Rectal smooth muscle tissue (tissue), 1 donor: ENCODE measurements at regions not wholly inside any gene's neighbourhood (a gene's known extent, or its start where the extent isn't known, plus 50 kb on each side); places are given as distances from the start of the nearest gene placed in this dataset.

ENCODE experiments used
- H3K27ac ChIP-seq: one replicate; pipeline ENCODE4 v1.7.0; 2013; ENCODE audit warnings: low read depth, low read length, inconsistent platforms
- H3K27me3 ChIP-seq: one replicate; pipeline ENCODE4 v1.7.0; 2013; ENCODE audit warnings: low read length; ENCODE audit not compliant: control insufficient read depth, insufficient read depth
- H3K36me3 ChIP-seq: one replicate; pipeline ENCODE4 v1.7.0; 2013; ENCODE audit warnings: low read length; ENCODE audit not compliant: control insufficient read depth, insufficient read depth
- H3K4me1 ChIP-seq: one replicate; pipeline ENCODE4 v1.7.0; 2013; ENCODE audit warnings: low read length; ENCODE audit not compliant: control insufficient read depth, insufficient read depth
- H3K4me3 ChIP-seq: one replicate; pipeline ENCODE4 v1.7.0; 2013; ENCODE audit warnings: low read length
- H3K9ac ChIP-seq: one replicate; pipeline ENCODE4 v1.7.0; 2013; ENCODE audit warnings: low read length

GRCh38 chr3:168824107-168824506 is 728.4 kb upstream of the GOLIM4 start:
- H3K27ac ChIP-seq, result no peak overlapping the region
- no peak overlapping the region for H3K4me3 ChIP-seq
- H3K36me3 ChIP-seq, result no peaks in the 10 kb centered on the region
- no peaks in the 10 kb centered on the region for H3K27me3 ChIP-seq
- no peak overlapping the region for H3K9ac ChIP-seq
- no peaks in the 10 kb centered on the region for H3K4me1 ChIP-seq

DNA sequence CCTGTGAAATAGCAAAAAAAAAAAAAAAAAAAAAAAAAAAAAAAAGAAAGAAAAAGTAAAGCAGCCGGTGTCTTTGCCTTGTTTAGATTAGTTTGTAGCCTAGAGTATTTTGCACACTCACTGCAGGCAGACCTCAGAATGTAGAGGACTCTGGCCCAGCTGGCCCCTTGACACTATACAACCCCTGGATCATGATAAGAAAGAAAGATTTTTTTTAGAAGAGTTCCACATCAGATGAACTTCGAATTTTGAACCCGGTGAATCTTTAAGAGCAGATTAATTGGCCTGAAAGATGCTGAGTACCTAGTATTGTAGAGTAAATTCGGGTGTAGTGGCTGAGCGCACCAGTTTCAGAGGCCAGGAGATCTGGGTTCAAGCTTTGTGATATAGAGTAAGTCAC is 727.7 kb upstream of the GOLIM4 start:
- Histone ChIP-seq H3K27me3 (no peaks in the 10 kb centered on the region), H3K9ac (no peak overlapping the region), H3K4me3 (no peak overlapping the region), H3K4me1 (no peaks in the 10 kb centered on the region), H3K27ac (no peak overlapping the region), H3K36me3 (no peaks in the 10 kb centered on the region)

DNA sequence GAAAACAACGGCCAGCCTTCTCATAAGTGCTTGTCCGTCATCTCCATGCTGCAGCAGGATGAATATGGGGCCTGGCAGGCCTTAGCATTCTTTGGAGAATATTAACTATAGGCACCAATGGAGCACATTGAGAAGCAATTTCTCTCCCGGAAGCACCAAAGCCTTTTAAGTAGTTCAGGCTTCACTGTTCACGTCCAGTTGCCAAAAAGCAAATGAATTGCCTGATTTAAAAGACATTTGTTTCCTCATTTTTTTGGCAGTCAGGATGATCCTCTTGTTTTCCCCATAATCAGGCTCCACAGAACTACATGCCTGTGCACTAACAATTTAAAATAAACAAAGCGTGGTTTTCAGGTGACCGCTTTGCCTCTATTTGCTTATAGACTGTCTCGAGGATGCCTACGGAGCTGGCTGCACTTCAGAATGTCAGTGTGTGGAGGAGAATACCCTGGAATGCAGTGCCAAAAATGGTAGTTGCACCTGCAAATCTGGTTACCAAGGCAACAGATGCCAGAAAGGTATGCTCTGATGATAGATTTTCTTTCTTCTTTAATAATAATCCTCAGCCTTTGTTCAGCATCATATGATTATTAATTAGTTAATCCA is 725.2 kb upstream of the GOLIM4 start:
- Histone ChIP-seq H3K27ac (no peak overlapping the region), H3K36me3 (no peaks in the 10 kb centered on the region), H3K4me3 (no peak overlapping the region), H3K27me3 (no peaks in the 10 kb centered on the region), H3K9ac (no peak overlapping the region), H3K4me1 (no peaks in the 10 kb centered on the region)

DNA sequence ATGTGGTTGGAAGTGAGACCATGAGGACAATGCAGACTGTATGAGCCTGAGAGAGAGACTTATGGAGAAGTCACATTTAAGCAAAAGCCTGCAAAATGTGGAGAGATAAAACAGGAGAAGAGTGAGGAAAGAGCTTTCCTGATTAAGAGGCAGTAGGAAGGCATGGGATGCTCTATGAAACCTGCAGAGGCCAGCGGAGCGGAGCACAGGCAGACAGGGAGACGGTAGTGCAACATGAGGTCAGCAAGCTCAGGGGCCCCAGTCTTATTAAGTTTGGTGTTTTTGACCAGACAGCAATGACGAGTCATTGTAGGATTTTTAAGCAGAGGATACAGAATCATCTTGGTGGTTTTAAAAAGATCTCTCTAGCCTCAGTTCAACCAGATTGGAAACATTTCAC is 721.5 kb upstream of the GOLIM4 start:
- Histone ChIP-seq H3K9ac (no peak overlapping the region), H3K36me3 (no peaks in the 10 kb centered on the region), H3K27me3 (no peaks in the 10 kb centered on the region), H3K4me1 (no peaks in the 10 kb centered on the region), H3K4me3 (no peak overlapping the region), H3K27ac (no peak overlapping the region)

DNA sequence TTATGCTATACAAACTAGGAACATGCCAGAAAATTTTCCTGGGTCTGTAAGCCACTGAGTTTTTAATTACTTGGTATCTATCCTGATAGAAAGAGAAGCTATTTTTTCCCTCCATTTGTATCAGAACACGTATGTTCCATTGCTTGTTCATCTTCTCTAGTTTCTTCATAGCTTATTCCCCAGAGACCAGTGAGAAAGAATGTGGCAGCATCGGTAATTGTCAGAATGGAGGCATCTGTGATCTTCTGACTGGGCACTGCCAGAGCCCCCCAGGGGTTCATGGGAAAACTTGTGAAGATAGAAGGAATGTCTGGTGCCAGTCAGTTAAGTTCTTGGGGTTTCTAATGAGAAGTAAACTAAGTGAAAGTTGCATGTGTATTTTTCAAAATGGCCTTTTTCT is 720.2 kb upstream of the GOLIM4 start:
- Histone ChIP-seq H3K4me1 (no peaks in the 10 kb centered on the region), H3K4me3 (no peak overlapping the region), H3K36me3 (no peaks in the 10 kb centered on the region), H3K27ac (no peak overlapping the region), H3K9ac (no peak overlapping the region), H3K27me3 (no peaks in the 10 kb centered on the region)

- Histone ChIP-seq H3K9ac (no peak overlapping the region), H3K36me3 (no peaks in the 10 kb centered on the region), H3K4me3 (no peak overlapping the region), H3K4me1 (no peaks in the 10 kb centered on the region), H3K27me3 (no peaks in the 10 kb centered on the region), H3K27ac (no peak overlapping the region)
Observed at GRCh38 chr3:168813225-168813802, 717.6 kb upstream of the GOLIM4 start.

GRCh38 chr3:168812234-168812633 is 716.5 kb upstream of the GOLIM4 start:
- H3K4me3 ChIP-seq, result no peak overlapping the region
- H3K36me3 ChIP-seq, result no peaks in the 10 kb centered on the region
- no peaks in the 10 kb centered on the region for H3K27me3 ChIP-seq
- H3K9ac ChIP-seq, result no peak overlapping the region
- H3K4me1 ChIP-seq, result no peaks in the 10 kb centered on the region
- no peak overlapping the region for H3K27ac ChIP-seq

DNA sequence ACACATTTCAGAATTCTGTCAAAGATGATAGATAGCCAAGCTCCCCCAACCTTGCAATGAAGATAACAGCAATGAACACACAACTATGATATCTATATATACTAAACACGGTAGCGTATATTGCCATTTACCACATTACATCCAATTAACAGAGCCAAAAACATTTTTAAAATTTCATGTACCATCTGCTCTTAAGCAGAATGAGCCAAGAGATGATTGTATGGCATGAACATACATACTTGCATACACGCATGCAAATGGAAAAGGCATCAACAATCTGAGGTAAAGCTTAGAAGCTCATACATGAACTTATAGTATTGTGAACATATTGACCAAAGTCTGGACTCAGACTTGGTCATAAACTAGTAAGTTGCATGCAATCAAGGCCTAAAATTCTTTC is 712.9 kb upstream of the GOLIM4 start:
- Histone ChIP-seq H3K36me3 (no peaks in the 10 kb centered on the region), H3K4me3 (no peak overlapping the region), H3K27ac (no peak overlapping the region), H3K4me1 (no peaks in the 10 kb centered on the region), H3K9ac (no peak overlapping the region), H3K27me3 (no peaks in the 10 kb centered on the region)

DNA sequence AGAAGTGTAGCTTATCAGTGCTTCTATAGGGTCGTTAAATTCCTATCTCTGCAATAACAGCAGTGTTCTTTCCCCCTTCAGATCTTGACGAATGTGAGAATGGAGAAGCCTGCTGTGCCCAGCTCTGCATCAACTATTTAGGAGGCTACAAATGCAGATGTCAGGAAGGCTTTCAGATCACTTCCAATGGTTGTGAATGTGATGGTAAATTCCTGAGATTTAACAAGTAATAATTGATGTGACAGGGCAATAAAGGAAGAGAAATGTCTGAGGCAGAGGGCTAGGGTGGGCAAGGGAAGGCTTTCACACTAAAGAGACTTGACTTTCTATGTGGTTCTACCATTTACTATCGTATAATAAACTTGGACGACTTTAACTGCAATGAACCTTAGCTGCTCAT is 711.7 kb upstream of the GOLIM4 start:
- H3K4me1 ChIP-seq, result no peaks in the 10 kb centered on the region
- no peak overlapping the region for H3K27ac ChIP-seq
- no peaks in the 10 kb centered on the region for H3K36me3 ChIP-seq
- H3K9ac ChIP-seq, result no peak overlapping the region
- H3K4me3 ChIP-seq, result no peak overlapping the region
- H3K27me3 ChIP-seq, result no peaks in the 10 kb centered on the region

- no peaks in the 10 kb centered on the region for H3K4me1 ChIP-seq
- H3K27me3 ChIP-seq, result no peaks in the 10 kb centered on the region
- H3K27ac ChIP-seq, result no peak overlapping the region
- H3K4me3 ChIP-seq, result no peak overlapping the region
- no peak overlapping the region for H3K9ac ChIP-seq
- no peaks in the 10 kb centered on the region for H3K36me3 ChIP-seq
Observed at GRCh38 chr3:168806871-168807270, 711.1 kb upstream of the GOLIM4 start.

GRCh38 chr3:168803536-168803935 is 707.8 kb upstream of the GOLIM4 start:
- H3K9ac ChIP-seq, result no peak overlapping the region
- H3K27ac ChIP-seq, result no peak overlapping the region

GRCh38 chr3:168802766-168803165 is 707.0 kb upstream of the GOLIM4 start:
- Histone ChIP-seq H3K4me3 (no peak overlapping the region), H3K36me3 (no peaks in the 10 kb centered on the region), H3K27me3 (no peaks in the 10 kb centered on the region), H3K9ac (no peak overlapping the region), H3K4me1 (no peaks in the 10 kb centered on the region), H3K27ac (no peak overlapping the region)

More at GRCh38 chr3:168803536-168803935, 707.8 kb upstream of the GOLIM4 start:
- Histone ChIP-seq H3K4me3 (no peak overlapping the region), H3K4me1 (no peaks in the 10 kb centered on the region), H3K36me3 (no peaks in the 10 kb centered on the region), H3K27me3 (no peaks in the 10 kb centered on the region)

- H3K4me1 ChIP-seq, result no peaks in the 10 kb centered on the region
- H3K9ac ChIP-seq, result no peak overlapping the region
- H3K27ac ChIP-seq, result no peak overlapping the region
- H3K36me3 ChIP-seq, result no peaks in the 10 kb centered on the region
- H3K4me3 ChIP-seq, result no peak overlapping the region
- H3K27me3 ChIP-seq, result no peaks in the 10 kb centered on the region
Observed at GRCh38 chr3:168801794-168802193, 706.1 kb upstream of the GOLIM4 start.
